H1 (cell line): ENCODE measurements at regions not wholly inside any gene's neighbourhood (a gene's known extent, or its start where the extent isn't known, plus 50 kb on each side); places are given as distances from the start of the nearest gene placed in this dataset.

Experiments
- HDAC2 ChIP-seq, 2 experiments: fragments of 300-600 bp in 1 of 2; sonication (generic) in 1 of 2; IDR thresholded peaks; 2 replicates each; pipeline ENCODE4 v1.6.1; 2011 to 2012; ENCODE audit warnings: low read depth in 2 of 2, low read length in 2 of 2, mild to moderate bottlenecking in 2 of 2, moderate library complexity in 2 of 2, borderline replicate concordance in 1 of 2, inconsistent platforms in 1 of 2
- TEAD4 ChIP-seq: IDR thresholded peaks from 2 replicates; pipeline ENCODE4 v1.6.1; 2012; ENCODE audit warnings: low read depth, low read length, inconsistent platforms, mixed read lengths

GRCh38 chr13:86689911-86690310 is 890.7 kb upstream of the SLITRK6 start (continued):
- TF ChIP-seq HDAC2 (IDR thresholded peaks at IDR 0.05; ENCODE audit: borderline replicate concordance in 1 of 2, low read depth in 2 of 2, low read length in 2 of 2) (no peak), TEAD4 (no peak)
